ENCODE measurements at regions not wholly inside any gene's neighbourhood (a gene's known extent, or its start where the extent isn't known, plus 50 kb on each side); places are given as distances from the start of the nearest gene placed in this dataset.

- H3K27ac Mint-ChIP-seq = no peak overlapping the region
- intact Hi-C loops (cut with micrococcal nuclease) = no loop called here
- CTCF ChIA-PET = no interaction called here
Measured at GRCh38 chr7:26614503-26614902, 249.9 kb downstream of the SKAP2 start.

GRCh38 chr7:26616235-26616634 is 248.2 kb downstream of the SKAP2 start:
- Mint-ChIP-seq H3K36me3 (ENCODE audit: low read depth) (no peaks in the 10 kb centered on the region), H3K27ac (no peak overlapping the region), H3K9me3 (no peaks in the 10 kb centered on the region), H3K27me3 (ENCODE audit: low read depth) (no peaks in the 10 kb centered on the region), H3K4me3 (no peak overlapping the region), H3K4me1 (ENCODE audit: low read depth) (no peaks in the 10 kb centered on the region)
- CTCF ChIA-PET = no interaction called here
- DNase-seq = no peak
- intact Hi-C loops (cut with micrococcal nuclease) = no loop called here

More at GRCh38 chr7:26614503-26614902, 249.9 kb downstream of the SKAP2 start:
- H3K4me3 Mint-ChIP-seq = no peak overlapping the region
- no peaks in the 10 kb centered on the region for H3K27me3 Mint-ChIP-seq (ENCODE audit: low read depth)
- H3K36me3 Mint-ChIP-seq (ENCODE audit: low read depth) = no peaks in the 10 kb centered on the region
- H3K9me3 Mint-ChIP-seq = no peaks in the 10 kb centered on the region
- no peaks in the 10 kb centered on the region for H3K4me1 Mint-ChIP-seq (ENCODE audit: low read depth)
- DNase-seq = no peak

- no peaks in the 10 kb centered on the region for H3K4me1 Mint-ChIP-seq (ENCODE audit: low read depth)
- no peaks in the 10 kb centered on the region for H3K36me3 Mint-ChIP-seq (ENCODE audit: low read depth)
- no peak overlapping the region for H3K27ac Mint-ChIP-seq
- intact Hi-C loops (cut with micrococcal nuclease) = no loop called here
- H3K4me3 Mint-ChIP-seq = no peak overlapping the region
- no peaks in the 10 kb centered on the region for H3K27me3 Mint-ChIP-seq (ENCODE audit: low read depth)
- no peaks in the 10 kb centered on the region for H3K9me3 Mint-ChIP-seq
- DNase-seq = no peak
- CTCF ChIA-PET = no interaction called here
Measured at GRCh38 chr7:26617066-26617465, 247.3 kb downstream of the SKAP2 start.

Measured in activated naive CD4-positive, alpha-beta T cell treated with anti-CD3 and anti-CD28 coated beads for 36 hours (primary cell).